NAMALWA (cell line): ENCODE measurements at regions not wholly inside any gene's neighbourhood (a gene's known extent, or its start where the extent isn't known, plus 50 kb on each side); places are given as distances from the start of the nearest gene placed in this dataset.
"Not testable (repeated sequence)": the region's sequence is repeated elsewhere in the genome, so short reads cannot be mapped to it uniquely, and the experiment has no call there.

Experiments used
- DNase-seq: peaks from one replicate; pipeline ENCODE4 v3.0.0-alpha.2; 2015; ENCODE audit warnings: low spot score

- no peak for DNase-seq
Observed at GRCh38 chr11:122441666-122442035, 213.9 kb upstream of the UBASH3B start.

GRCh38 chr11:122440811-122441665 is 214.5 kb upstream of the UBASH3B start:
- no peak for DNase-seq

GRCh38 chr11:122439866-122440810 is 215.4 kb upstream of the UBASH3B start:
- no peak for DNase-seq

GRCh38 chr11:122436188-122436555 is 219.3 kb upstream of the UBASH3B start:
- no peak for DNase-seq

- DNase-seq, result no peak
Observed at GRCh38 chr11:122435540-122436187, 219.9 kb upstream of the UBASH3B start.

GRCh38 chr11:122434786-122435185 is 220.7 kb upstream of the UBASH3B start:
- DNase-seq, result no peak

- no peak for DNase-seq
Observed at GRCh38 chr11:122430490-122430889, 225.0 kb upstream of the UBASH3B start.

- DNase-seq, result no peak
Observed at GRCh38 chr11:122426073-122426472, 229.4 kb upstream of the UBASH3B start.

- no peak for DNase-seq
Observed at GRCh38 chr11:122424636-122425035, 230.9 kb upstream of the UBASH3B start.

- DNase-seq, result no peak
Observed at GRCh38 chr11:122423886-122424285, 231.6 kb upstream of the UBASH3B start.

GRCh38 chr11:122423273-122423672 is 232.2 kb upstream of the UBASH3B start:
- DNase-seq, result no peak

GRCh38 chr11:122422682-122423081 is 232.8 kb upstream of the UBASH3B start:
- no peak for DNase-seq

- no peak for DNase-seq
Observed at GRCh38 chr11:122421702-122422101, 233.8 kb upstream of the UBASH3B start.

GRCh38 chr11:122418032-122418431 is 237.5 kb upstream of the UBASH3B start:
- no peak for DNase-seq

- DNase-seq, result no peak
Observed at GRCh38 chr11:122414406-122415018, 241.0 kb upstream of the UBASH3B start.

GRCh38 chr11:122413677-122414076 is 241.8 kb upstream of the UBASH3B start:
- DNase-seq, result no peak

- DNase-seq, result no peak
Observed at GRCh38 chr11:122412581-122412980, 242.9 kb upstream of the UBASH3B start.

GRCh38 chr11:122406466-122406865 is 249.1 kb upstream of the UBASH3B start:
- DNase-seq, result no peak

GRCh38 chr11:122405547-122406341 is 249.8 kb upstream of the UBASH3B start:
- DNase-seq, result no peak

GRCh38 chr11:122404571-122404970 is 251.0 kb upstream of the UBASH3B start:
- no peak for DNase-seq

- not testable (repeated sequence) for DNase-seq
Observed at GRCh38 chr11:122401581-122401980, 253.9 kb upstream of the UBASH3B start.
